ENCODE measurements at regions not wholly inside any gene's neighbourhood (a gene's known extent, or its start where the extent isn't known, plus 50 kb on each side); places are given as distances from the start of the nearest gene placed in this dataset.

DNA sequence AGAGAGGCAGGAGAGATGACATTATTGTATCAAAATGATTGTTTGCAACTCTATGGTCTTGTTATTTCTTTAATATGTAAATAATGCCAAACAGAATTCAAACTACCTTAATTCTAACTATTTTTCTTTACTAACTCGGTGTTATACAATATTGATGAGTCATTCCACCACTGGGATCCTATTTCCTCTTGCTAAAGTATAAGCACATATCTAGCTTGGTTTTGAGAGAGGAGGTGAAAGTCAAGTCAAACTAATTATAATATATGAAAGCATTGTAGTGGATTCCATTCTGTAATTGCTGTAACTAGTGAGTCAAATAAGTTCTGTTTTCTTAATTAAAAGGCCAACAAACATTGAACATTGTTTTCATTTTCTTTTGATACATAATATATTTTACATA is 837.6 kb downstream of the PDHA2 start:
- no peak for DNase-seq (ENCODE audit: low spot score)

DNA sequence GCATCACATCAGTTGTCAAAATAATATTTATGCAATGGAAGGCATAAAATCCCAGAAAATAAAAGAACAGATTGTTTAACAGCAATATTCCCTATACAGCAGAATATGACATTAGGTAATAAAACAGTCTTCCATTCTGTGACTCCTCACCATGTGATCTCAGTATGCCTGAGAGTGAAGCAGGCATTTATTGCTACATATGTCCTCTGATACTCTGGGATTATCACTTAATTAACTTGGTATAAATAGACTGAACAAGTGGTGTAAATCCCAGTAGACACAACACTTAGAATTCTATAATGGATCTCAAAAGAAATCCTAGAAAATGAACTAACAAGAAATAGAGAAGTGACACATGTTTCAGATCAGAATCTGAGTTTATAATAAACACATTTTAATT is 841.3 kb downstream of the PDHA2 start:
- DNase-seq (ENCODE audit: low spot score), result no peak

DNA sequence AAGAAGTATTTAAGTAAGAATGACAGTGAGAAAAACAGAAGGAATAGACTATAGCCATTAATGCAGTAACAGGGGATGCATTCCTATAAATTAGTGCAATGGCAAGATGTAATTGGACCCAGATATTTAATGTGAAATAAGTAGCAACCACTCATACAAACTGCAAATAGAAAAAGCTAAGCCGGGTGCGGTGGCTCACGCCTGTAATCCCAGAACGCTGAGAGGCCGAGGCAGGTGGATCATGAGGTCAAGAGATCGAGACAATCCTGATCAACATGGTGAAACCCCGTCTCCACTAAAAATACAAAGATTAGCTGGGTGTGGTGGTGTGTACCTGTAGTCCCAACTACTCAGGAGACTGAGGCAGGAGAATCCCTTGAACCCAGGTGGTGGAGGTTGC is 845.8 kb downstream of the PDHA2 start:
- no peak for DNase-seq (ENCODE audit: low spot score)

DNA sequence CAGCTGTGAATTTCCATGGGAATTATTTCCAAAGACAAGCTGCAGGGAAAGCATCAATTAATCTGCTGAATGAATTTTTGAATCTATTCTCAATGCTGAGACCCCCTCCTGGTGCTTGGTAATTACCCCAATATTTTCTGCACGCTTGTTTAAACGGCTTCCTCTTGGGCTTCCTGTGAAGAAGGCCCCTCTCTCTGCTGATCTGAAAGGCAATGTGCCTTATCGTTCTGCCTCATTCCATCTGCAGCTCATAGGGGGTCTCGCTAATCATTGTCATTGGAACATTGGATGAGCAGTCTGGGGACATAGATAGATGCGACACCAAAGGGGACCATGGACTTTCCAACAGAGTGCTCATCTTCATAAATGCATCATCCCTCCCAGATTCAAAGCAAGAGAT is 851.6 kb downstream of the PDHA2 start:
- DNase-seq (ENCODE audit: low spot score), result no peak

DNA sequence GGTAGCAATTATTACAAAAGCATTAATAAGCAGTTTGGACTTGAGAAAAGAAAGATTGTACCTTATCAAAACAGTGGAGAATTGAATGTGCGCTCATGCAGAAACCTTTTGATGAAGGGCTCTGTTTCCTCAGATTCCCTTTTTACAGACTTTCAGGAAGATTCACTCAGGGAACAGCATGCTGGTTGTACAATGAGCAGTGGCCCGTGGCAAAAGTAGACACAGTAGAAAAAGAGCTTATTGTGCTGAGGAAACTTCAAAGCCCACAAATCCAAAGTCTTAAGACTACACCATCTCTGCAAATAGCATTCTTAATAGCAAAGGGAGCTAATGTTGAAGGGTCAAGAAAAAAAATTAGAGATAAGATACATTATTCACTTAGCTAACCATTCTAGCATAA is 858.9 kb downstream of the PDHA2 start:
- no peak for DNase-seq (ENCODE audit: low spot score)

DNA sequence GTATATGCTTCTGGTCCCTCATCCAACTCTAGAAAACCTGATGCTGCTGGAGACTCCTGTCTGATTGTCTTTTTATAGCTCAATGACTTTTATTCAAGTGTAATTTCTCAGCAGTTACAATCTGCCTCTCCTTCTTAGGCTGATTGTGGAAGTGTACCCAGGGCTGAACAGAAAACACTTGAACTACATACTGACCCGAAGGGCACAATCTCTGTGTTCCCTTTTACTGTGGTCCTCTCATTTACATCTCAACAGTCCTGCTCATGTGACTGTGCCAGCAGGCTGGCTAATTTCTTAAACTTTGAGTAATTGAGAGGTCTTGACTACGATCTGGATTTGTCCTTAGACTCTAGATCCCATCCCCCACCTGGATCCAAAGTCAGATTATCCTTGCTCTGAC is 863.4 kb downstream of the PDHA2 start:
- DNase-seq (ENCODE audit: low spot score), result no peak

DNA sequence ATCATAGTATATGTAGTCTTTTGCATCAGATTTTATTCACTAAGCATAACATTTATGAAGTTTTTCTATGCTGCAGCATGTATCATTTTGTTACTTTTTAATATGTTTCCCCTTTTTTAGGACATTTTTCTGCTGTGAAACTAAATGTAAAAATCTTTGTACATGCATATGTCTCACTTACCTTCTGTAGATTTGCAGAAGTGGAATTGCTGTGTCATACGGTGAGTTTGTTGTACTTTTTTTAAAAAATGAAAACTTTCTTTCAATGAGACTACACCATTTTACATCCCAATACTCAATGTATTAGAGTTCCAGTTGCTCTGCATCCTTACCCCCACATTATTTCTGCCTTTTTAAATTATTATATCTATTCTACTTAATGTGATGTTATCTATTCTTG is 868.9 kb downstream of the PDHA2 start:
- no peak for DNase-seq (ENCODE audit: low spot score)

DNA sequence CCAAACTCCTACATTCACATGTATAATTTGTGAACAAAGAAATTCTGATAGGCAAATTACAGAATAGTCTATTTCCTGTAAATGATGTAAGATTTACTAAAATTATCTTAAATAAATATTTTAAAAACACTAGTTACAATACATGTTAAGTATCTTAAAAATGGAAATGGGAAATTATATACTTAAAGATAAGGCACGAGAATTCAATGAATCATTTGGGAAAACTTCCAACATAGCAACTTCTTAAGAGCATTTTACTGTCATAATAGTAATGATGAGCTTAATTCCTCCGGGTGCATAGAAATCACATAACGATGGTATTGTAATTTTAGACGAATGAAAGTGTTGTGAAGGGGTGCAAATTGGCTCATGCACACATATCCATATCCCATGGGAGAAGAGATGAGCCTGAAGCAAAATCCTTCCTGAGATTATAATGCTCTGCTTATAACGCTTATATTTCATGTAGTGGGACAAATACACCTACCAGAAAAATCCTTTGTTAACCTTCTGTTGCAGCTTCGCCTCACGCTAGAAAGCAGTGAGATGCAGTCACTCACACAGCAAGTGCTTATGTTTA is 873.5 kb downstream of the PDHA2 start:
- DNase-seq (ENCODE audit: low spot score), result no peak

DNA sequence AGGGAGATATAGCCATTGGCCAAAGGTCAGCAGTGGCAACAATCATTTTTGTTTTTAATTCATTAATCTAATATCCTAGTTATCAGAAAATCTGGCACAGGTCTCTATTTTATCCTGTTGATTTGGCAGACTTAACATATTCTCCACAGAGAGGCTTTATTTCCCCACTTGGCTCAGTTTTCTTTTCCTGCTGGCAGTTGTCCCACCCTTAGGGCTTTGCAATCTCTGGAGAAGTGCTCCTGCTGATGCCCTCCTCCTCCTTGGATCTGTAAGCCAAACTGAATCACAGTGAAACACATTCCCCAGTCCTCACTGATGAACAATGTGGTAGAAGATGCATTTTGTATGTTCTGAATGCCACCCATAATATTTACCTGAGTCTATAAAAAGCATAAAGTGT is 889.7 kb downstream of the PDHA2 start:
- DNase-seq (ENCODE audit: low spot score), result peak; percentile 29

DNA sequence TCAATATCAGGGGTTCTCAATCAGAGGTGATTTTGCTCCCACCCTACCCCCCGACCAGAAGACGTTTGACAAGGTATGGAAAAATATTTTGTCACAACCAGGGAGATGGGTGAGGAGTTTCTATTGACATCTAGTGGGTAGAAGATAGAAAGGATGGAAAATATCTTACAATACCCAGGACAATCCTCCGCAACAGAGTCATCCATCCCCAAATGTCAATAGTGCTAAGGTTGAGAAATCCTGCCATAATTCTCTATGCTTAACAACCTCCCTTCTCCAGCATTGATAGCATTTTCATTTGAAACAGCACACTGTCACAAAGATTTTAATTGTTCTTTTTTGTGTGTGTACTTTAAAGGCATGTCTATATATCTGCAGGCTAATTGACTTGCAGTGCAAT is 890.5 kb downstream of the PDHA2 start:
- no peak for DNase-seq (ENCODE audit: low spot score)

DNA sequence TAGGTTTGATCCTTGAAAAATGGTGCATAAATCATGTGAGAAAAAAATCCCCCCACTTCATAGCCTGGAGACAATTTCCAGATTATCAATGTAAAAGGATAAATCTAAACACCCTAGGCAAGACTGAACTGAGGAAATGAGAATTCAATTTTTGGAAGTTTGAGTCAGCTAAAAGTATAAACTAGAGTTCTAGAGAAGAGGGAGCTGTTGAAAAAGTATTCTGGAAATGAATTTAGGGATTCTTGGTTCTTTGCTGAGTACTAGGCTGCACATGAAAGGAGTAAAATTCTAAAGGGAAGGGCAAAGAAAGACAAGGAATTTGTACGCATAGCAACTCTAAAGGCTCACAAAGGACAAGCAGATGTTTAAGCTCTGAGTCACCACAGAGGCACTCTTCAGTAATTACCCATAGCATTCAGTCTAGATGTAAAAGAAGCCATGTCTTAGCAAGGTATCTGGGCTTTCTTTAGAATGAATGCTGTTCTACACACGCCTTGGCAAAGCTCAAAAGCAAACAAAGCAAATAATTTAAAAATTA is 896.5 kb downstream of the PDHA2 start:
- no peak for DNase-seq (ENCODE audit: low spot score)

DNA sequence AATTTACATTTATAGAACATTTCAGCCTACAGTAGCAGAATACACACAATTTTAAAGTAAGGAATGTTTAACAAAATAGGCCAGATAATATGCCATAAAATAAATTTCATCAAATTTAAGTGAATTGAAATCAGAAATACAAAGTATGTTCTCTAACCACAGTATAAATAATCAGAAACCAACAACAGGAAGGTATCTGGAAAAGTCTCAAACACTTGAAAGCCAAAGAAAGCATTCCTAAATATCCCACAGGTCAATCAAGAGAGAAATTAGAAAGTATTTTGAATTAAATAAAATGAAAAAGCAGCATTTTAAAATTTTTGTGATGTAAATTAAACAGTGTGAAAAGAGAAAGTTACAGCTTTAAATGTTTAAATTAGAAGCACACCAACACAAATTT is 899.2 kb downstream of the PDHA2 start:
- no peak for DNase-seq (ENCODE audit: low spot score)

DNA sequence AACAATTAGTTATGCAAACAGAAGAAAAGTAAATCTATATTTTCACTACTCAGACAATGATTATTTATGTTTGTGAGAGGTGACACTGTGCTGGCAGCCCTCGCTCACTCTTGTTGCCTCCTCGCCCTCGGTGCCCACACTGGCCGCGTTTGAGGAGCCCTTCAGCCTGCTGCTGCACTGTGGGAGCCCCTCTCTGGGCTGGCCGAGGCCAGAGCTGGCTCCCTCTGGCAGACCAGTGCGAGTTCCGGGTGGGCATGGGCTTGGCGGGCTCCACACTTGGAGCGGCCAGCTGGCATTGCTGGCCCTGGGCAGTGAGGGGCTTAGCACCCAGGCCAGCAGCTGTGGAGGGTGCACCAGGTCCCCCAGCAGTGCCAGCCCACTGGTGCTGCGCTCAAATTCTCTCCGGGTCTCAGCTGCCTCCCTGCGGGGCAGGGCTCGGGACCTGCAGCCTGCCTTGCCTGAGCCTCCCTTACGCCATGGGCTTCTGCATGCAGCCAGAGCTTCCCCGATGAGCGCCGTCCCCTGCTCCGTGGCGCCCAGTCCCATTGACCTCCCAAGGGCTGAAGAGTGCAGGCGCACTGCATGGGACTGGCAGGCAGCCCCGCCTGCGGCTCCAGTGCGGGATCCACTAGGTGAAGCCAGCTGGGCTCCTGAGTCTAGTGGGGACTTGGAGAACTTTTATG is 902.6 kb downstream of the PDHA2 start:
- DNase-seq (ENCODE audit: low spot score), result no peak

DNA sequence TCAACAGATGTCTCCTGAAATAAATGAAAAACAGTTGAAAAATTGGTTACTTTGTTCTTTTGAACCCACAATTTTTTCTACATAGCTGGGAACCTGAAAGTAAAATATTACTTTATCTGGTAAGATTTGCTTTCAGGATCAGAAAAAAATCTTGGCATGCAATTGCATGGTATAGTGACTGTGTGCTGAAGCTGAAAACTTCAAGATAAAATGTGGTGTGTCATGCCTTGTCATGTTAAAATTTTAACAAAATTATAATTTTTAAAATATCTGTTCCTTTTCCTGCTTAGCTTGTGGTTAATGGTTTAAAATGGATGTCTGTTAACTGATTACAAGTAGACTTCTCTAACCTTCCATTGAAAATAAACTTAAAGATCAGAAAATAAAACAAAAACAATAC is 904.8 kb downstream of the PDHA2 start:
- no peak for DNase-seq (ENCODE audit: low spot score)

DNA sequence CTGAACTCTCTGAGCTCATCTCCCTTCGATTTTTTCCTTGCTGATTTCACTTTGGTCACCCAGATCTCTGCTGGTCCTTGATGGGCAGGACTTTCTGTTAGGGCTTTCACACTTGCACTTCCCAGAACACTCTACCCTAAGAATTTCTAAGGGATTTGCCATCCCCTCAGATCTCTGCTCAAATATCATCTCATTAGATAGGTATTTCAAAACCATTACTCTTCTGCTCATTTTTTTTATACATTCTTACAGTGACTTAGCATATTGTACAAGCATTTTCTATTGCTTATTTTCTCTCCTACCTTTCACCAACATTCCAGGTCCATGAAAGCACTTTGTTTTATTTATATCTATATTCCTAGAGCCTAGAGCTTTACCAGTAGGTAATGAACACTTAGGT is 913.3 kb downstream of the PDHA2 start:
- no peak for DNase-seq (ENCODE audit: low spot score)

DNA sequence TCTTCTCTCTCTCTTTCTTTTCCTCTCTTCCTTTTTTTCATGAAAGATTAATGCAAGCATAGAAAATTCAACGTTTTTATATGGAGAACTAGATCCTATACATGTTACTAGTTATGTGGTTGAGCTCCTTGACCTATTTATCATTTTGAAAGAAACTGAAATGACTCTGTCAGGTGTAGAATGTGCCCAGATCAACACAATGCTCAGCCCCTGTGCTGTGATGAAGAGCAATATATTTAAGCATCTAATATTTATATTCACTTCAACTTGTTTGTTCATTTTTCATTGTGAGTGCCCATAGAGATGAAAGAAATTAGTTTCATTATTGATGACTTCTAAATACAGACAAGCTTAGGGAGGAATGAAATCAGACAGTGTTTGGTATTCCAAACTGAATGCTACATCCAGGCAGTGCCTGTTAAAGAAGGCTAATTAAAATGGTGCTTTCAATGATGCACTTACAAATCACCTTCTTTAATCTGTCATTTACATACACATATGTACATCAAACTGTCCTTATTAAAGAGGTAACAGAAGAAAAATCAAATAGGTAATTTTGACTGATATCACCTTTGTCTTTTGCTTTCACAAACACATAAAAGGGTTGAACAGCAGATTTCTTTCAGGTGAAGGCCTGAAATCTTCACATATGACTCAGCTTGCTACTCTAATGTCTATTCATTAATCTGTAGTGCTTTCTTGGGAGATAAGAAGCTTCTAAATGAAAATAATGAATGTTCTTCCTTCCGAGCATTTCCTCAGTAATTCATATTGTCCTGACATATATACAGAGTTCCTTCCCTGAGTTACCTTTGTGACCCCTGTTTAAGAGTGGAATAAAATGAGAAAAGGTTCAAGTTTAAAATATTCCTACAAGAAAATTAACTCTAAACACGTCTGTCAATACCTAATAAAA is 915.9 kb downstream of the PDHA2 start:
- DNase-seq (ENCODE audit: low spot score), result no peak

DNA sequence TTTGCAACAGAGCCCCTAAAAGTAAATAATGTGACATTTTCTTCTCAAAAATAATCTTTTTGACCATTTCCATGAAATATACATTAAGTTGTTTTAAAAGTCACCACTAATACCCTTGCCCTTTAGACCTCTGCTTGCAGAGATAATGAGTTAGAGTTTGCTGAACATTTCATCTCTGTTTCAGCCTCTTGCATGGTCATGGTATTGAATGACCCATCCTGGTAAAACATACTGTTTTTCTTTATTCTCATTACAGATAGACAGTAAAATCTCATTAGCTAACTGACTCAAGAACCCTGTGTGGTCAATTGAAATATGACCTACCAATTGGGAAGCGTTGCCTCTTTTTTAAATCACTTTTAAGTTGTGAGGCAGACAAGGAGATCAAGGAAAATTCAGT is 916.7 kb downstream of the PDHA2 start:
- DNase-seq (ENCODE audit: low spot score), result no peak

DNA sequence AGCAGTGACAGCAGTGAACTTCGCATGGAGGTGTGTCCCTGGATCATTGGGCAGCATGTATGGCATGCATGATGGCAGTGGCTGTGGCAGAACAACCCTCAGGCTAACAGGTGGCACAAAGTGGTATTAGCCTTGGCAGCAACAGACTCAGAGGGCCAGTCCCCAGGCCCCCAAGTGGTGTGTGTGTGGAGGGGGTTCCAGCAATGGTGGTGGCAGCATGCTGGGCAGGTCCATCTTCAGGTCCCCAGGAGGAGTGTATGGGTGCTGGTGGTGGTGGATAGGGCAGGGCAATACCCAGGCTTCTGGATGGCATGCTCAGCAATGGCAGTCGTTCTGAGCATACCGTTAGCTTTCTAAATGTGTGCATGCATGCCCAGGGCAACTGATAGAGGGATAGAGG is 923.7 kb downstream of the PDHA2 start:
- DNase-seq (ENCODE audit: low spot score), result no peak

DNA sequence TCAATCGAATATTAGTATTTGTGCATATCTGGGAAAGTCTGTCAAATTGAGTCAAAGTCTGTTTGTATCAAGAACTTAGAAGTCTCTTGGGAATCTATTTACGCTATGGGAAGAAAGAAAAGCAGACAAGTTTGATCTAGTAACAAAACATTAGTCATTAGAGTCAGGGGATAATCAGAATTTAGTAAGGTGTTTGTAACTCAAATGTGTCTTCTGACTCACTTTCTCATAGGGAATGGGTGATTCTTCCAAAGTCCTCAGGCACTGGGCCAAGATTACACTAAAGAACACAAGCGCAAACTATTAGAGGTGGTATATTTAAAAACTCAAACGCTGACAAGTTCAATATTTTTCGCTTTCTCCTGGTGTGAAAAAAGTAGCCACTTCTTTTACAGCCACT is 926.5 kb downstream of the PDHA2 start:
- DNase-seq (ENCODE audit: low spot score), result no peak

DNA sequence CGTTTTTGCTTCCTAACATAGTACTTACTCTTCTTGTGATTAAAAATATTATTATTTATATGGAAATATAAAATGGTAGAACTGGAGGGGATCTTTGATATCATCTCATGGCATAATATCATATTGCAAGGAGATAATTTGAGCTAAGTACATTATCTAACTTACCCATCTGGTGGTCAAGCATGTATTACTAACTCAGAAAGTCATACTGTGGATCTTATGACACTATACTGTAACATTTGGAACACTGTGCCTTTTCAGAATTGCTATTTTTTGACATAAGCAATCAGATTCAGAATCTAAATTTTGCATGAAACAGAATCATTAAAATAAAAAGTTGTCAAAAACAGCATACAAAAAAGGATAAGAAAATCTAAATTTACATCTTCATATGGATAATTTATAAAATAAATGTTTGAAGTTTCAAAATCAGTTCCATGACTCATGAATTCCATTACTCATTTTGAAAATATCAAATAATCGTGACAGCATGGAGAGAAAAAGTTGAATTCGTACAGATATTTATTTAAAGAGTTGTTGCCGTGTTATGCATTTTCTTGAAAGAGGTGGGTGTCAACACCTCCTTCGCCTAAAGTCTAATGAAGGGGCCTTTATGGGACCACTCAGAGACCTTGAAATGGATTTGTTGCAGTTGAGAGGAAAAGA is 928.1 kb downstream of the PDHA2 start:
- DNase-seq (ENCODE audit: low spot score), result no peak

DNA sequence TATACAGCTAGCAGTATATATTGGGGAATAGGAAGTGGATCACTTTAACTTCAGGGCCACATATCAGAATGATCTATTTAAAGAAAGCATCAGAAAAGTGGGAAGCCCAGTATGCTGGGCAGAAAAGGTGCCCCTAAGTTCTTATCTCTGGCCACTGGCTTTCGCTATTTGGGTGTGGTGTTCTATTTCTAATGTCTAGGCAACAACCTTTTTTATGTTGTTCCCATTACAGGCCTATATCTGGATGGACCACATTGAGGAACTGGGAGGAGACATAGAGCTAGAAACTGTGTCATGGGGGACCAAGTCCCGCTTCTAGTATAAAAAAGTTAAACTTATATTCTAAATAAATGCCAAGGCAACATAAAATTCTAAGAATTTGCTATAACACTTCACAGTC is 935.6 kb downstream of the PDHA2 start:
- DNase-seq (ENCODE audit: low spot score), result no peak

DNA sequence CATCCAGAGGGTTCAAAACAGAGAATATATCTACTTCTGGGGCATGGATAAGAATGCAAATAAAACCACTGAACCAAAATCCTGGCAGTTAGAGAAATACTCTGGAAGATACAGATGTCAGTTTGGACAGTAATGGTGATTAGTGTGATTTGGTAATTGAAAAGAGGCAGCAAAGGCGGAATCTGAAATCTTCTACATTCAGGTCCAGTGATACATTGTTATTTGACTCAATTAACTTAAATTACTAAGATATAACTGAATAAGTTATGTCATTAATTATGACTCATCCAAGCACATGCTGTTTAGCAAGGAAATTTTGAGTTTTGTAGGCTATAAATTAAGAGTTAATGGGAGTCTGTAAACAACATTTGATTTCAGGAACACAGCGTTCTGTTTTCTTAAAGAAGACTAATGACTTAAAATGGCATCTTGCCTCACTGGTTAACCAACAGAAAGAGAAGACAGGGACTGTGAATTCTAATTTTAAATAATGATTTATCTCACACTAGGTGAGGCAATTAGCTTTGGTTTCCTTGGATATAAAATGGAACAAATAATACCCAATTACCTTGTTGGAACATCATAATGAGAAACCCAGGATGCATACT is 937.1 kb downstream of the PDHA2 start:
- DNase-seq (ENCODE audit: low spot score), result no peak
